HG03439 (cell line): ENCODE measurements at regions not wholly inside any gene's neighbourhood (a gene's known extent, or its start where the extent isn't known, plus 50 kb on each side); places are given as distances from the start of the nearest gene placed in this dataset.

Source experiments
- ATAC-seq: cut with Tn5 transposase; IDR thresholded peaks from one replicate; pipeline ENCODE4 v1.9.1; 2021; ENCODE audit warnings: mild to moderate bottlenecking, moderate library complexity; ENCODE audit not compliant: unreplicated experiment

DNA sequence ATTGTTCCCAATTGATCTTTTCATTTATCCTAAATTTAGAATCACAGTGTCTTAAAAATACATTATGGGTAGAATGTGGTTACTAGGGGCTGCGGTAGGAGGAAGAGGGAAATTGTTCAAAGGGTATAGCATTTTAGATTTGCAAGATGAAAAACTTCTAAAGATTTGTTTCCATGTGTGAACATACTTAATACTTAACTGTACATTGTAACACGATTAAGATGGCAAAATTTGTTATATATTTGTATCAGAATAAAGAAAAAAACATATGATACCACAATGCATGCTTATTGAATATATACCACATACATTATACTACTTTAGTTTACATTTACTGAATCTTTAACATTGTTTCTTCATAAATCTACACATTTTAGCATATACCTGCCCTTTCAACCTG, 677.3 kb upstream of the PCDH20 start:
- no peak for ATAC-seq

DNA sequence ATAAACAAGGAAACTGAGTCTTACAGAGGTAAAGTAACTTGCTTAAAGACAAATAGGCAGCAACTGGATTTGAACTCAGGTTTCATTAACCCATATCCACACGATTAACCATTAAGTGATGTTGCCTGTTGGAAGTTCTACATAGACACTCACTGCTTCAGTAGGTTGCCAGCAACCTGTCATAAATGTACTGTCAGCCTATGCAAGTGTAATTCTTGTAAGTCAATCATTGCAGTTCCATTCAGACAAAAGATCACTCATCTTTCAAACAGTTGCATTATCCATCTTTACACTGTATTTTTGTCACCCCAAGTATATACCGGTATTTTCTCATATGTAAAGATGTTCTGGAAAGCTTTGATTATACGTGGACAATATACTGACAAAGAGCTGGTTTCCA, 676.9 kb upstream of the PCDH20 start:
- ATAC-seq, result no peak

DNA sequence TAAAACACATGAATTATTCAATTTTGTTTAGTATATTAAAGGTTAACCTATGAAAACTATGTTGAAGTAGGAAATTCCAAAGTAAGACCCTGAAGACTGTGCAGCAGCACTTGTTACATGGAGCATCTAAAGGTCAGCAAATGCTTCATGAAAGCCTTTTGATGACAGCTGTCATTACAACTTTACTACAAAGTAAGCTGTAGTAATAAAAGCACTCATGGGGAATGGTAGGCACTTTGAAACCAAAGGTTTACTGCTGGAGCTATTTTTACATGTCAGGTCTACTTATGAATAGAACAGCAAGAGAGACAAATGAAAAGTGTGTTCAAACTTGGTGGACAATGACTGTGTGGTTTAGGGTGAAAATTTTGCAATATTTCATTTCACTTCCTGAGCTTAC, 672.5 kb upstream of the PCDH20 start:
- no peak for ATAC-seq

DNA sequence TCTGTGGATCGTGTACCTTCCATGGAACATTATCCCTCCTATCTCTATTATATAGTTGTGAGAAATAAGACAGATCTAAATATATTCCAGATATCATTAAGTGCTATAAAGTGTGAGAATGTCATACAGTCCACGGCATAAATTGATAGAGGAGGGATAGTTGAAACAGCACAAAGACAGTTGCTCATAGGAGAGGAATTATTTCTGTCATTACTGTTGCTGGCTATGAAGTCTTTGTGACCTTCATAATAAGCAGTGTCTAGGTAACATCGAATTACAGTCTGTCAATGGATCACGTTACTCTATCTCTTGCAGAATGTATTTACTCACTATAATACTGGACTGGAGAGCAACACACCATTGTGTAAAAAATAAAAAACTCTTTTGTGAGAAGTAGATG, 671.5 kb upstream of the PCDH20 start:
- ATAC-seq, result no peak

DNA sequence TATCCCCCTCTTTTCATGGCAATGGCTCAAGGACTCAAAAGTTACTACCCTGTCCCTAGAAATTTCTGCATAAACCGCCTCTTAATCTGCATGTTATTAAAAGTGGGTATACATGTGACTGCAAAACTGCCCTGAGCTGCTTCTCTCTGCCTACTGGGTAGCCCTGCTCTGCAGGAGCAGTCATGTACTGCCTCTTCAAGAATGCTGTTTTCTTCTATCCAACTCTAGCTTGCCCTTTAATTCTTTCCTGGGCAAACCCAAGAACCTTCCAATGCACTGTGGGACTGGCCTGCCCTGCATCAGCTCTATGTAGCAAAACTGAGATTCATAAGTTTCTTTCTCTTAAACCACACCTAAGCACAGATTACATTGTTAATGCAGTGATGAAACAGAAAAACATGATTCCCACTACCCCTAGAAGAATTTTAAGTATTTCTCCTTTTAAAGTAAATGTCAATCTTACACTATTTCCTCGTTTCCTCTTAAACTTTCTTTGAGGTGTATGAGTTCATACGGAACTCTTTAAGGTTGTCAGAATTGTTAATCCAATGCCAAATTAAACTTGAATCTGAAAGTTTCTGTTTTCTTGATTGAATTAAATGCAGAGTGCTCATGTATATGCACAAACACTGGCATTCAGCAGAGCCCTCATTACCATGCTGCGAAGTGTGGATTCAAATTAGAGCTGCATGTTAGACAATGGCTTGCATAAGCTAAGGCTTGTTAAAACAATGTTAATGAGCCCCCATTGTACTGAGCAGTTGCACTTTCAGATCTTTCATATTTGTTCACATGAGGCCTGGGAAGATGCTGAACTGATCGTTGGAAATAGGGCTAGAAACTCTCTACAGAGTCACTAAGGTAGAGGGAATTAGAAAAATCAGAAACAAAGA, 669.9 kb upstream of the PCDH20 start:
- ATAC-seq, result no peak

DNA sequence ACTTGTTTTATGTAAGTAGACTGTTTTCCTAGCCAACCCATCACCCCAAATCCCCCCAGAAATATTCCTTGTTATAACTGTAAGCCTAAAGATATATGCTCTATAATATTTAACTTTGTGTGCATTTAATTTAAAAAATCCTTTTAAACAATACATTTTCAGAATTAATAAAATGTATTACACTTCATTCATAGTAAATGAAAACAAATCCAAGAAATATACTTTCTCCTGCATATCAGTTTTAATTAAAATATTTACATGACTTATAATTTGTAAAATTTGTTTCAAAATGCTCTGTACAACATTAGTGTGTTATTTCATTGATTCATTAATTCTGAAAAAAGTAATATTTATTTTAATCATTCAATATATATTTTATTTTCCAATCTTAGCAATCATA, 669.1 kb upstream of the PCDH20 start:
- no peak for ATAC-seq

DNA sequence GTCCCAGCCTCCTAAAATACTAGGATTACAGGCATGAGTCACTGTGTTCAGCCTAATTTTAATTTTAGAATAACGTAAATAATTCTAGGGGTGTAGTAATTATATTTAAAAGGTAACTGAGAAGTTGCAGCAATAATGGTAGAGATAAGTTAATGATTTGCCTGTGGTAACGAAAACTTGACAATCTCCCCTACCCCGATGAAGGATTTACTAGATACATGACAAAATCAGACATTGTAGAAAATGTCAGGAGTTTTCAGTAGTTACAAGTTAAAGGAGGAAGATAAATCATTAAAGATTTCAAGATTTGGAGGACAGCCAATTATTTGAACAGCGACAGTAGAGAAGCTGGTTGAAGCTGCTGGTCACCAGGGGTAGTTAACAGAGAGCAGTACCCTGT, 652.2 kb upstream of the PCDH20 start:
- ATAC-seq, result no peak

DNA sequence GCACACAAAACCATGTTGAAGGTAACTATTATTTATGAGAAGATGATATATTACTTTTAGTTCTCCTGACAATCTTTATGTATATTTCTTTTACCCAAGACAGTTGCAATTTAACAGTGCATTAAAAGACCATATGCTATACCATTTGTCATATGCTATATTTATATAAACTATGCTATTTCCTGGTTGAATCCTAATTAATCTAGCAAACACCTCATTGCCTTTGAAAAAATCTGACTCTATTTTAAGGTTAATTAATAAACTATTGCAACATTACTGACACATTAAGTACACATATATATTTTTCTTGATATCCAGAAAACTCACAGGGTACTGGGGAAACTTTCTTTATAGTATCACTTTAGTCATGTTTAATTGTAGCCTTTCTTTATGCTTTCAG, 649.4 kb upstream of the PCDH20 start:
- no peak for ATAC-seq

DNA sequence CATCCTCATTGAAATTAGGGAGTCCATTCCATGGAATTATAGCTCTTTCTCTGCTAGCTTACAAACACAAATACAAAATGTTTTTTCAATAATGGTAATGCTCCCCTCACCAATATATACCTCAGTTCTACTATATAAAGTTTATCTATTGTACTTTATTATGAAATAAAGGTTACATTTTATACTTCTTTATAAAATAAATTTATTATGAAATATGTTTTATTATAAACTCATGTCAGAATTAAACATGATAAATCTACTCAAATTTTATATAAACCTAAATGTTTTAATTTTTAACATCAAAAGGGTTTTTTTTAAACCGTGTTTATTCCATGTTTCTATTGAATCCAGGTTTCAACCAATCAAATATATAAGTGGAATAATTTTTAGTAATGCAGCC, 646.1 kb upstream of the PCDH20 start:
- ATAC-seq, result no peak

DNA sequence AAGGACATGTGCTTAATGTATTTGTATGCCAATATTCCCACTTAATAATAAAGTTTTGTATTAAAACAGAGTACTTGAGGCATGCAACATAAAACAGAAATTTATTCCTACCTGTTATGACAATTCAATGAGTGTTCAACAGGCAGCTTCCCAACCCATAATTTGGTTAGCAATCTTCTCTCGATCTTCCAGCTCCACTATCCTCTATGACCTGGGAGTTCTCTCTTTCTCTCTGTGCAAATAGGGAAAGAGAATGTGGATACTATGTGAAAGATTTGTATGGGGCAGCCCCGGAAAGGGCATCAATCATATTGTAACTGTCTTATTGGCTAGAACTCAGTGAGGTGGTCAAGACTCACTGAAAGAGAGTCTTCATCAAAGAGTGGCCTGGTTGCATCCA, 644.9 kb upstream of the PCDH20 start:
- ATAC-seq, result no peak

DNA sequence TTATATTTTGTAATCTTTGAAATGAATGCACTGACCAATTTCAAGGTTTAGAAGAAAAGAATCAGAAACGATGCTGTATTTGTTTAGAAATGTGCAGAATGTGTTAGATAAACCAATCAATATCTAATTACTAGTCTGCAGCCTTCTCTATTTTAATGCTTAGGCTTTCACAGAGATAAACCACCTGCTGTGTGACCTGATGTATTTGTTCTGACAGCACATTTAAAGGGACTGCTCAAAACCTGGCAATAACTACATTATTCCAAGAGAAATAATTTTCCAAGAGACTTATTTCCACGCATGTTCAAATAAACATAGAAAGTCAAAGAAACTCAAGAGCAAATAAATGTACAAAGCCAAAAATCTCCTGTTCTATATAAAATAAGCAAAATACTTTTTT, 641.6 kb upstream of the PCDH20 start:
- ATAC-seq, result no peak

DNA sequence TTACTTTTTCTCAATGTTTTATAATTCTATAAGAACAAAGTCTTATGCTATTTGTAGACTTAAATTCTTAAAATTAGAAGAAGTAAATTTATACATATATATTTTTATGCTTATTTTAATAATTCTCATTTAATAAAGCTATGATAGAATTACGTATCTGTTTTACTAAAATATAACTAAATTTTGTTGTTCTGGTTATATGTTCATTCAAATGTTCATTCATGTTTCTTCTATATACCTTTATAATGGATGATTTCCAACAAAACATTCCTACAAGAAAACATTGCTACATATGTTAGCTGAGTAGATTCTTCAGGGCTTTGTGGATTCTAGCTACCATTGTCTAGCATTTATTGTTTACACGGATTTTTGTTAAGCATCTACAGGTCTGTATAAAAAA, 634.3 kb upstream of the PCDH20 start:
- ATAC-seq, result no peak

DNA sequence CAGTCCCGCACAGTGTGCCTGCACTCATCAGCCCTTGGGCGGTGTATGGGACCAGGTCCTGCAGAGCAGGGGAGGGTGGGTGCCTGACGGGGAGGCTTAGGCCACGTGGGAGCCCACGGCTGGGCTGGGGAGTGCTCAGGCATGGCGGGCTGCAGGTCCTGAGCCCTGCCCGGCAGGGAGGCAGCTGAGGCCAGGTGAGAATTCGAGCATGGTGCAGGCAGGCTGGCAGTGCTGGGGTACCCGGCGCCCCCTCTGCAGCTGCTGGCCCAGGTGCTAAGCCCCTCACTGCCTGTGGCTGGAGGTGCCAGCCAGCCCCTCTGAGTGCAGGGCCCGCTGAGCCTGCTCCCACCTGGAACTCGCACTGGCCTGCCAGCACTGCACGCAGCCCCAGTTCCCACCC, 630.9 kb upstream of the PCDH20 start:
- no peak for ATAC-seq

DNA sequence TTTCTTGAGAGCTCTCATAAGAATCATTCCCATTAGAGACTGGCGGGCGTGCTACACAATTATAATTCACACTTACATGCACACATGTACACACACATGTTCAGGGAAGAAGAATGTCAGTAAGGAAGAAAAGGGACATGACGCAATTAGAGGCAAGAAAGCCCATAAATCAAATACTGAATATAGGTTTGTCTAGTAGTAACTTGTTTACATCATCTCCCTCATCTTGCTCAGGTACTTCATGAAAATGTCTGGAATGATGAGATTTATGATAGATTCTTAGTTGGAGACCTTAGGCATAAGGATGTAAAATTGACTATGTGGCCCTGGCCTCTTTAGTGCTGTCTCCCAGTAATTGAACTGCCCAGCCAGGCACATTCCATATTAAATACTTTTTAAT, 628.0 kb upstream of the PCDH20 start:
- no peak for ATAC-seq

DNA sequence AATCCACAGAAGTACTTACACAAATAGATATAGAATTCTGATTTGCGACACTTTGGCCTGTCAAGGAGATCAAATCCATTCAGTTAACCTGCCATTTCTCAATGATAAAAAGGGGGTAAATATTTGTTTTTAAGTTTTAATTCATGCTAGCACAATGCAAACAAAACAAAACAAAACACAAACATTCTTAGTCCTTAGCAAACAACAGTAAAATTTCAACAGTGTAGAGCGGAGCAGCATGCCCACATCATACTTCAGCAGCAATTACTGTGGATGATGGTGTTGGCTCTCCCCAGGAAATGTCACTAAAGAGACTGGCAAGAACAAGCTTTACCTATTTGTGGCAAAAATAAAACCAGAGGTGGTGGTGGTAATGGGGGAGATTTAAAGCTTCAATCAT, 625.2 kb upstream of the PCDH20 start:
- no peak for ATAC-seq

DNA sequence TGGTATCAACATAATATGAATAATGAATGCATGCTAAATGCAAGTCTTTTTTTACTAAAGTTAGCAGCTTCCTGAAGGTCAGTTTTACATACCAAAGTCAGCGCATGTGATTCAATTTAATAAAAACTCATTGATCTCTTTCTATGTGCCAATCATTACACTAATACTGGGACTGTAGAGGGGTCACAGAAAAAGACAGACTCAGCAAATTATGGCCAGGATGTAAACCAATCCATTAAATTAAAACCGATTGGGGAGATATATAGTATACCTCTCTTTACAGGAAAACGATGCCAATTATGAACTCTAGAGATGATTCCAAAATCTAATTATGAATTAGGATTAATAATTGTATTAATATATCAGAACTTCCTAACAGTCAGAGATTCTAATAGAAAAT, 624.4 kb upstream of the PCDH20 start:
- no peak for ATAC-seq

DNA sequence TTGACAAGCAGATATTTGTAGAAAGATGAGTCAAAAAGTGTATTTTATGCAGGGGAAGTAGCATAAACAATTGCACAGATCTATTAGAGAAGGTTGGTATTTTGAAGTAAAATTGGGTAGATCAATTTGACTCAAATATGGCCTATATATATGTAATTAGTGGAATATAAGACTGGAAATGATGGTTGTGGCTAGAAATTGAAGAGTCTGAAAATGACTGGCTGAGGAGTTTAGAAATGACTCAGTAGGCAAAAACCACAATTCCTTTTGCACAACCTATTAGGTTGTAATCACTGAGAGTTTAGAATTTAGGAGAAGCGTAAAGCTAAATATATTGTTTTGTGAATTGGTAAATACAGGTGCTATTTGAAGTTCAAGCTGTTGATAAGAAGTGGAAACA, 622.6 kb upstream of the PCDH20 start:
- peak; percentile 76 for ATAC-seq

DNA sequence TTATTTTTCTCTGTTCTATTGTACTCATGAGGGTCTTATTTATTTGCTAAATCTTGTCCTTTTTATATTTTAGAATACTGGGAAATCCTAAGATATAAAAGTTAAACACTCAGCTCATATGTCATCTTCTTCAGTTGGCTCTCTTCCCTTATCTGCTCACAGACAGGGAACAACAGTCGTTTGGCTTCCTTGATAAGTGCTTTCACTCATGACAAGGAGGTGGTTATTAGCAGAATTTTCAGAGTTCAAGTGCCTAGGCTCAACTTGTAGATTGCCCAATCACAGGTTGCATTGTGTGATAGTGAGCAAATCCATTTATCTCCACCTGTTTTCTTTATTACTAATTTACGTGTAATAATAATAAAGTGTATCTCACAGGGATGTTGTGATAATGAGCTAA, 620.3 kb upstream of the PCDH20 start:
- ATAC-seq, result no peak

DNA sequence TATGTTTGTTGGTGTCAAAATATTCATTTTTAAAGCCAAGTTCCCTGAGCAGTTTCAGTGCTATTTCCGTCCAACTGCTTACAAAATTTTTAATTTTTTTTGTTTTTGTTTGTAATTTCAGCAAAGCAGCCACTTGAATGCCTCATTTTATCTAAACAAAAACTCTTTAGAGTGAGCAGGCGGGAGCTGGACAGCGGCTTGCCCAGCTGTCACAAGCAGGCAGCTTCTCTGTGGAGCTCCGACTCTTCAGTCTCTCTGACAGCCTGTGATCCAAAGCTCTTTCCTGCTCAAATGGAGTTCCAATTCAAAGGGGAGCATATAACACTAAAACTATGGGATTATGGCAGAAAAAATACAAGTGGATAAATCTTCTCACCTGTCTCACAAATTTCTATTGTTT, 618.3 kb upstream of the PCDH20 start:
- no peak for ATAC-seq

DNA sequence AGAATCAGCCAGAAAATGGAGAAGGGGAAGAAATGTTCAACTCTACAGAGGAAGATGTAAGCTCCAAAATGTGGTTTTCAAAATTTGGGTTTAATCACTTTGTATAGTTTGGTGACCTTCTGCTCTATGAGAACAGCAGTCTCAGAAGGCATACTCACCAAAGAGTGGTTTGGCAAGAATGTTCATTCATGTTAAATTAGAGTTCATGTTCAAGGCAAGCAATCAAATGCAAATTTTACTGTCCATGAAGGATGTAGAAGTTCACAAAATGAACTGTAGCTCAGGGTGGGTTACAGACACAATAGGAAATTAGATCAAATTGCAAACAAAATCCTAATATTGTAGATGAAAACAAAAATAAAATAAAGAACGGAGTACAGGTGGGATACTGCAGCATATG, 606.7 kb upstream of the PCDH20 start:
- ATAC-seq, result no peak

DNA sequence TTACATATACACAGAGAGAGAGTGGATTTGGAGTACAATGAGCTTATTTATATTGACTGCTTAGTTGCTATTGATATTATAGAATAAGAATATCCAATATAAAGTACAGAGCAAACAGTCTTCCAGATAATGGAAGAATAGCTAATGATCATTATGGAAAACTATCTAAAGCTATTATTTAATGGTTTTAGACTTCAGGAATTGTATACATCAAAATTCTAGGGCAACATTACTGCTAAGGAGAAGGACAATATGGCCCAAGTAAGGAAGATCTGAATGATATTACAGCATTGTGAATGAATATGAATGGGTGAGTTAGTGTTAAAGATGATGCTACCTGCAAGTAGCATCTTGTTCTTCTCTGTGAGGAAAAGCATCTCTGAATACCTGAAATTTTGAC, 604.2 kb upstream of the PCDH20 start:
- no peak for ATAC-seq

DNA sequence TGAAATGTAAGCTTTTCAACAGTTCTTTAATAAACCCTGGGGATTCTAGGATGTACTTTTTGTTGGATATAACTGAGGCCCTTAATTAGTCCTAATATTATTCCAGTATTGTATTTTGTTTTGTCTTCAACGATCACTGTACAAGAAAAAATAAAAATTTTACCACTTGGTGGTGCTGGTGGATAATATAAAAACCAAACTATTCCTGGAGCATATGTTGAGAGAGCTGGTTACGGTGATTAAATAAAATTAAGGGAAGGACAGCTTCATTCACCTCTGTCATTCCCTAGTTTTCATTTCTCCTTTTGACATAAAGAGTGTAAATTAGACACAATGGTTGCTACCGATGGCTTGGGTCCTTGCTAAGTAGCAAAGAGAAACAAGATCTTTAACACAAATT, 598.6 kb upstream of the PCDH20 start:
- ATAC-seq, result no peak

DNA sequence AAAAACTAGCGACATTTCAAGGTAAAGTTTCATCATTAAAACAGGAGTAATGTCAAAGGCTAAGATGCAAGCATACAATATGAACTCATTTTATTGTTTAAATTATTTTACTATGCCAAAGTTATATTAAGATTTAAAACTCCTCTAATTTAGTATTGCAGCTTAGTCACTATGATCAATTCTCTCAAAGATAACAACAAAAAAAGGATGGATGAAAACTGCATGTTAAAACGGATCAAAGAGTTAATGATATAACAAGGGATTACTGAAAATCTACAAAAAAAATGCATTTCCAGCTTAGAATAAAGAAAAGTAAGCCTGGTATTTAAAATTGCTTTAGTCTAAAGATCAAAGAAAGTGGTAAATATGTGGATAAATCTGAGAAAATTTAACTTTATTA, 587.8 kb upstream of the PCDH20 start:
- no peak for ATAC-seq
